Brain microvascular endothelial cell (primary cell): ENCODE measurements at regions not wholly inside any gene's neighbourhood (a gene's known extent, or its start where the extent isn't known, plus 50 kb on each side); places are given as distances from the start of the nearest gene placed in this dataset.

Source experiments
- DNase-seq: peaks from one replicate; pipeline ENCODE4 v3.0.0-alpha.2; 2020
- H3K27ac ChIP-seq: fragments of 250-450 bp; sonication (Bioruptor Pico); 2 replicates; pipeline ENCODE4 v1.5.1; 2020; ENCODE audit warnings: mild to moderate bottlenecking, moderate library complexity
- H3K27me3 ChIP-seq: fragments of 250-450 bp; sonication (Bioruptor Pico); replicated peaks from 2 replicates; pipeline ENCODE4 v1.5.1; 2020; ENCODE audit warnings: mild to moderate bottlenecking
- H3K36me3 ChIP-seq: fragments of 250-450 bp; sonication (Bioruptor Pico); replicated peaks from 2 replicates; pipeline ENCODE4 v1.5.1; 2020; ENCODE audit warnings: mild to moderate bottlenecking
- H3K4me3 ChIP-seq: 2 replicates; pipeline ENCODE4 v1.5.1; 2011; ENCODE audit warnings: low read depth, mild to moderate bottlenecking, control low read depth, low read length, moderate library complexity
- CTCF ChIP-seq: IDR thresholded peaks from 2 replicates; pipeline ENCODE4 v1.5.1; 2011; ENCODE audit warnings: low read depth, mild to moderate bottlenecking, moderate library complexity, low read length, control low read depth, inconsistent platforms; ENCODE audit errors: missing control alignments
- in situ Hi-C: cut with HindIII; loops from 2 replicates; pipeline ENCODE4 v1.10.0; 2017; ENCODE audit warnings: low sequenced_read_pairs, low pct_ligation_motif_present

GRCh38 chr15:33256874-33257273 lies 53.9 kb upstream of the RYR3 start:
- no peak overlapping the region for H3K27ac ChIP-seq
- no peak for DNase-seq
- in situ Hi-C loops, result no loop called here
- no peak overlapping the region for H3K4me3 ChIP-seq
- H3K36me3 ChIP-seq, result no peaks in the 10 kb centered on the region
- TF ChIP-seq CTCF, result no peak
- H3K27me3 ChIP-seq, result no peaks in the 10 kb centered on the region

- TF ChIP-seq CTCF, result no peak
- no peaks in the 10 kb centered on the region for H3K27me3 ChIP-seq
- H3K36me3 ChIP-seq, result no peaks in the 10 kb centered on the region
- in situ Hi-C loops, result loop anchor here (25.0 kb wide), 1 partner anchor 468 kb away; no protein-coding TSS in a partner anchor
- H3K4me3 ChIP-seq, result no peak overlapping the region
- H3K27ac ChIP-seq, result peak overlapping the region; percentile 77
- no peak for DNase-seq
Measured at GRCh38 chr15:33244471-33244870, 50.0 kb upstream of the FMN1 start.
